Right kidney (tissue), 1 donor: ENCODE measurements at regions not wholly inside any gene's neighbourhood (a gene's known extent, or its start where the extent isn't known, plus 50 kb on each side); places are given as distances from the start of the nearest gene placed in this dataset.
"Not testable (repeated sequence)": the region's sequence is repeated elsewhere in the genome, so short reads cannot be mapped to it uniquely, and the experiment has no call there.

Experiments
- DNase-seq: peaks from one replicate; pipeline ENCODE4 v3.0.0-alpha.2; 2016

- DNase-seq, result not testable (repeated sequence)
Observed at GRCh38 chr2:87354102-87354501, 332.5 kb upstream of the PLGLB1 start.

DNA sequence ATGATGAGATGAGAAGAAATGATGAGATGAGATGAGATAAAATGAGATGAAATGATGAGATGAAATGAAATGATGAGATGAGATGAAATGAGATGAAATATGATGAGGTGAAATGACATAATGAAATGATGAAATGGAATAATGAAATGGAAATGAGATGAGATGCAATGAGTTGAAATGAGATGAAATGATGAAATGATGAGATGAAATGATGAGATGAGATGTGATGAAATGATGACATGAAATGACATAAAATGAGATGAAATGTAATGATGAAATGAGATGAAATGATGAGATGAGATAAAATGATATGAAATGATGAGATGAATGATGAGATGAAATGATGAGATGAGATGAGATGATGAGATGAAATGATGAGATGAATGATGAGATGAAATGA lies 338.6 kb upstream of the PLGLB1 start:
- DNase-seq, result not testable (repeated sequence)

DNA sequence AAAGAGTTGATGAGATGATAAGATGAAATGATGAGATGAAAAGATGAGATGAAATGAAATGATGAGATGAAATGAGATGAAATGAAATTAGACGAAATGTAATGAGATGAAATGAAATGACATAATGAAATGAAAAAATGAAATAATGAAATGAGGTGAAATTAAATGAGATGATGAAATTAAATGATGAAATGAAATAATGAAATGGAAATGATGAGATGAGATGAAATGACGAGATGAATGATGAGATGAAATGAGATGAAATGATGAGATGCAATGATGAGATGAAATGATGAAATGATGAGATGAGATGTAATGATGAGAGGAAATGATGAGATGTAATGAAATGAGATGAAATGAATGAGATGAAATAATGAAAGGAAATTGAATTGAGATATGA lies 339.3 kb upstream of the PLGLB1 start:
- not testable (repeated sequence) for DNase-seq

- not testable (repeated sequence) for DNase-seq
Observed at GRCh38 chr2:87361805-87362204, 340.2 kb upstream of the PLGLB1 start.

DNA sequence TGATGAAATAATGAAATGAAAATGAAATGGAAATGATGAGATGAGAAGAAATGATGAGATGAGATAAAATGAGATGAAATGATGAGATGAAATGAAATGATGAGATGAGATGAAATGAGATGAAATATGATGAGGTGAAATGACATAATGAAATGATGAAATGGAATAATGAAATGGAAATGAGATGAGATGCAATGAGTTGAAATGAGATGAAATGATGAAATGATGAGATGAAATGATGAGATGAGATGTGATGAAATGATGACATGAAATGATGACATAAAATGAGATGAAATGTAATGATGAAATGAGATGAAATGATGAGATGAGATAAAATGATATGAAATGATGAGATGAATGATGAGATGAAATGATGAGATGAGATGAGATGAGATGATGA lies 342.7 kb upstream of the PLGLB1 start:
- not testable (repeated sequence) for DNase-seq

DNA sequence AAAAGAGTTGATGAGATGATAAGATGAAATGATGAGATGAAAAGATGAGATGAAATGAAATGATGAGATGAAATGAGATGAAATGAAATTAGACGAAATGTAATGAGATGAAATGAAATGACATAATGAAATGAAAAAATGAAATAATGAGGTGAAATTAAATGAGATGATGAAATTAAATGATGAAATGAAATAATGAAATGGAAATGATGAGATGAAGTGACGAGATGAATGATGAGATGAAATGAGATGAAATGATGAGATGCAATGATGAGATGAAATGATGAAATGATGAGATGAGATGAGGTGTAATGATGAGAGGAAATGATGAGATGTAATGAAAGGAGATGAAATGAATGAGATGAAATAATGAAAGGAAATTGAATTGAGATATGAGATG lies 343.4 kb upstream of the PLGLB1 start:
- DNase-seq, result not testable (repeated sequence)

GRCh38 chr2:87386063-87386560 lies 361.8 kb upstream of the PLGLB2 start:
- not testable (repeated sequence) for DNase-seq

DNA sequence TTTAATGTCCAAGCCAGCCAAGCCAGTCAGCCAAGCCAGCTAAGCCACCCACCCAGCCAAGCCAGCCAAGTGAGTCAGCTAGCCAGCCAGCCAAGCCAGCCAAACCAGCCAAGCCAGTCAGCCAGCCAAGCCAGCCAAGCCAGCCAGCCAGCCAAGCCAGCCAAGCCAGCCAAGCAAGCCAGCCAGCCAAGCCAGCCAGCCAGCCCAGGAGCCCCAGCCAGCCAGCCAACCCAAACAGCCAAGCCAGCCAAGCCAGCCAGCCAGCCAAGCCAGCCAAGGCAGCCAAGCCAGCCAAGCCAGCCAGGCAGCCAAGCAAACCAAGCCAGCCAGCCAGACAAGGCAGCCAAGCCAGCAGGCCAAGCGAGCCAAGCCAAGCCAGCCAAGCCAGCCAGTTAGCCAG lies 352.1 kb upstream of the PLGLB2 start:
- not testable (repeated sequence) for DNase-seq

DNA sequence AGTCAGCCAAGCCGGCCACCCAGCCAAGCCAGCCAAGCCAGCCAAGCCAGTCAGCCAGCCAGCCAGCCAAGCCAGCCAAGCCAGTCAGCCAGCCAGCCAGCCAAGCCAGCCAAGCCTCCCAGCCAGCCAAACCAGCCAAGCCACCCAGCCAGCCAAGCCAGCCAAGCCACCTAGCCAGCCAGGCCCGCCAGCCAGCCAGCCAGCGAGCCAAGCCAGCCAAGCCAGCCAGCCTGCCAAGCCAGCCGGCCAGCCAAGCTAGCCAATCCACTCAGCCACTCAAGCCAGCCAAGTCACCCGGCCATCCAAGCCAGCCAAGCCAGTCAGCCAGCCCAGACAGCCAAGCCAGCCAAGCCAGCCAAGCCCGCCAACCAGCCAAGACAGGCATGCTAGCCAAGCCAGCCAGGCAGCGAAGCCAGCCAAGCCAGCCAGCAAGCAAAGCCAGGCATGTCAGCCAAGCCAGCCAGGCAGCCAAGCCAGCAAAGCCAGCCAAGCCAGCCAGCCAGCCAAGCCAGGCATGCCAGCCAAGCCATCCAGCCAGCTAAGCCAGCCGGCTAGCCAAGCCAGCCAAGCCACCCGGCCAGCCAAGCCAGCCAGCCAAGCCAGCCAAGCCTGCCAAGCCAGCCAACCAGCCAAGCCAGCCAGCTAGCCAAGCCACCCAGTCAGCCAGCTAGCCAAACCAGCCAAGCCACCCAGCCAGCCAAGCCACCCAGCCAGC lies 351.2 kb upstream of the PLGLB2 start:
- DNase-seq, result not testable (repeated sequence)

DNA sequence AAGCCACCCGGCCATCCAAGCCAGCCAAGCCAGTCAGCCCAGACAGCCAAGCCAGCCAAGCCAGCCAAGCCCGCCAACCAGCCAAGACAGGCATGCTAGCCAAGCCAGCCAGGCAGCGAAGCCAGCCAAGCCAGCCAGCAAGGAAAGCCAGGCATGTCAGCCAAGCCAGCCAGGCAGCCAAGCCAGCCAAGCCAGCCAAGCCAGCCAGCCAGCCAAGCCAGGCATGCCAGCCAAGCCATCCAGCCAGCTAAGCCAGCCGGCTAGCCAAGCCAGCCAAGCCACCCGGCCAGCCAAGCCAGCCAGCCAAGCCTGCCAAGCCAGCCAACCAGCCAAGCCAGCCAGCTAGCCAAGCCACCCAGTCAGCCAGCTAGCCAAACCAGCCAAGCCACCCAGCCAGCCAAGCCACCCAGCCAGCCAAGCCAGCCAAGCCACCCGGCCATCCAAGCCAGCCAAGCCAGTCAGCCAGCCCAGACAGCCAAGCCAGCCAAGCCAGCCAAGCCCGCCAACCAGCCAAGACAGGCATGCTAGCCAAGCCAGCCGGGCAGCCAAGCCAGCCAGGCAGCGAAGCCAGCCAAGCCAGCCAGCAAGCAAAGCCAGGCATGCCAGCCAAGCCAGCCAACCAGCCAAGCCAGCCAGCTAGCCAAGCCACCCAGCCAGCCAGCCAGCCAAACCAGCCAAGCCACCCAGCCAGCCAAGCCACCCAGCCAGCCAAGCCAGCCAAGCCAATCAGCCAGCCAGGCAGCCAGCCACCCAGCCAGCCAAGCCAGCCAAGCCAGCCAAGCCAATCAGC lies 350.4 kb upstream of the PLGLB2 start:
- not testable (repeated sequence) for DNase-seq

DNA sequence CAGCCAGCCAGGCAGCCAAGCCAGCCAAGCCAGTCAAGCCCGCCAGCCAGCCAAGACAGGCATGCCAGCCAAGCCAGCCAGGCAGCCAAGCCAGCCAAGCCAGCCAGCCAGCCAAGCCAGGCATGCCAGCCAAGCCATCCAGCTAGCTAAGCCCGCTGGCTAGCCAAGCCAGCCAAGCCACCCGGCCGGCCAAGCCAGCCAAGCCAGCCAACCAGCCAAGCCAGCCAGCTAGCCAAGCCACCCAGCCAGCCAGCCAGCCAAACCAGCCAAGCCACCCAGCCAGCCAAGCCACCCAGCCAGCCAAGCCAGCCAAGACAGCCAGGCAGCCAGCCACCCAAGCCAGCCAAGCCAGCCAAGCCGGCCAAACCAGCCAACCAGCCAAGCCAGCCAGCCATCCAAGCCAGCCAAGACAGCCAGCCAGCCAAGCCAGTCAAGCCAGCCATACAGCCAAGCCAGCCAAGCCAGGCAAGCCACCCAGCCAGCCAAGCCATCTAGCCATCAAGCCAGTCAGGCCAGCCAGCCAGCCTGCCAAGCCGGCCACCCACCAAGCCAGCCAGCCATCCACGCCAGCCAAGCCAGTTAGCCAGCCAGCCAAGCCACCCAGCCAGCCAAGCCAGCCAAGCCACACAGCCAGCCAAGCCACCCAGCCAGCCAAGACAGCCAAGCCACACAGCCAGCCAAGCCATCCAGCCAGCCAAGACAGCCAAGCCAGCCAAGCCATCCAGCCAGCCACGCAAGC lies 349.2 kb upstream of the PLGLB2 start:
- not testable (repeated sequence) for DNase-seq

- DNase-seq, result no peak
Observed at GRCh38 chr2:87401726-87402345, 346.1 kb upstream of the PLGLB2 start.

- DNase-seq, result no peak
Observed at GRCh38 chr2:87403893-87404175, 344.1 kb upstream of the PLGLB2 start.

GRCh38 chr2:87404411-87405255 lies 343.3 kb upstream of the PLGLB2 start:
- not testable (repeated sequence) for DNase-seq

DNA sequence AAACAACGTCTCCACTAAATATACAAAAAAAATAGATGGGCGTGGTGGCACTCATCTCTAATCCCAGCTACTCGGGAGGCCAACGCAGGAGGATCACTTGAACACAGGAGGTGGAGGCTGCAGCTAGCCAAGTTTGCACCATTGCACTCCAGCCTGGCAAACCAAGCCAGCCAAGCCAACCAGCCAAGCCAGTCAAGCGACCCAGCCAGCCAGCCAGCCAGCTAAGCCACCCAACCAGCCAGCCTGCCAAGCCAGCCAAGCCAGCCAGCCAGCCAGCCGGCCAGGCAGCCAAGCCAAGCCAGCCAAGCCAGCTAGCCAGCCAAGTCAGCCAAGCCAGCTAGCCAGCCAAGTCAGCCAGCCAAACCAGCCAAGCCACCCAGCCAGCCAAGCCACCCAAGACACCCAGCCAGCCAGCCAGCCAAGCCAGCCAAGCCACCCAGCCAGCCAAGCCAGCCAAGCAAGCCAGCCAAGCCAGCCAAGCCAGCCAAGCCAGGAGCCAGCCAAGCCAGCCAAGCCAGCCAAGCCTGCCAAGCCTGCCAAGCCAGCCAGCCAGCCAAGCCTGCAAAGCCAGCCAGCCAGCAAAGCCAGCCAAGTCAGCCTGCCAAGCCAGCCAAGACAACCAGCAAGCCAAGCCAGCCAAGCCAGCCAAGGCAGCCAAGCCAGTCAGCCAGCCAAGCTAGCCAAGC lies 342.2 kb upstream of the PLGLB2 start:
- not testable (repeated sequence) for DNase-seq

GRCh38 chr2:87406406-87407175 lies 341.3 kb upstream of the PLGLB2 start:
- not testable (repeated sequence) for DNase-seq

GRCh38 chr2:87409601-87410000 lies 338.3 kb upstream of the PLGLB2 start:
- not testable (repeated sequence) for DNase-seq

- DNase-seq, result not testable (repeated sequence)
Observed at GRCh38 chr2:87410371-87410770, 337.5 kb upstream of the PLGLB2 start.

DNA sequence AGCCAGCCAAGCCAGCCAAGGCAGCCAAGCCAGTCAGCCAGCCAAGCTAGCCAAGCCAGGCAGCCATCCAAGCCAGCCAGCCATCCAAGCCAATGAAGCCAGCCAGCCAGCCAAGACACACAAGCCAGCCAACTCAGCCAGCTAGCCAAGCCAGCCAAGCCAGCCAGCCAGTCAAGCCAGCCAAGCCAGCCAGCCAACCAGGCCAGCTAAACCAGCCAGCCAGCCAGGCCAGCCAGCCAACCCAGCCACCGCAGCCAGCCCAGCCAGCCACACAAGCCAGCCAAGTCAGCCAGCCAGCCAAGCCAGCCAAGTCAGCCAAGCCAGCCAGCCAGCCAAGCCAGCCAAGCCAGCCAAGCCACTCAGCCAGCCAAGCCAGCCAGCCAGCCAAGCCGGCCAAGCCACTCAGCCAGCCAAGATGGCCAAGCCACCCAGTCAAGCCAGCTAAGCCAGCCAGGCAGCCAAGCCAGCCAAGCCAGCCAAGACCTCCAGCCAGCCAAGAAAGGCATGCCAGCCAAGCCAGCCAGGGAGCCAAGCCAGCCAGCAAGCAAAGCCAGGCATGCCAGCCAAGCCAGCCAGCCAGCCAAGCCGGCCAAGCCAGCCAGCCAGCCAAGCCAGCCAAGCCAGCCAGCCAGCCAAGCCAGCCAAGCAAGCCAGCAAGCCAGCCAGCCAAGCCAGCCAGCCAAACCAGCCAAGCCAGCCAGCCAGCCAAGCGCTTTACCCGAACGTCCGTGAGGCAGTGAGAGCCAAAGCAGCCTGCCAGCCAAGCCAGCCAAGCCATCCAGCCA lies 335.7 kb upstream of the PLGLB2 start:
- not testable (repeated sequence) for DNase-seq
